ENCODE measurements at regions not wholly inside any gene's neighbourhood (a gene's known extent, or its start where the extent isn't known, plus 50 kb on each side); places are given as distances from the start of the nearest gene placed in this dataset.

DNA sequence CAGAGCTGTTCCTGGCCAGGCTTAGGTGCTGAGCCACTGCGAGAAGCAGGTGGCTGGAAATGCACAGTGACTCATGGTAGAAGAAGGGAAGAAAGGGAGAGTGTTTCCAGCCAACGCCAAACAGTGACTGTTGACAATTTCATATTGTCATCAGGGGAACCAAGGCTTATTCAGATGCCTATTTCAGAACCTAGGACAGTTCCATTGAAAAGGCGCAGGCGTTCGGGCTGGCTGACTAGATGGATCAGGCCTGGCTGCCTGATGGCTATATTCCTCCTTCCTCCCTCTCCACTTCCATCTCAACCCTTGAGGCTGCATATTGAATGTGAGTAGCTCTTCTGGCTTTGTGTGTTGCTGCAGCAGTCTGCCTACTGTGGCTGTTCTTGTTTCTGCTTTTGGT lies 73.0 kb upstream of the FRMPD4 start:
- TF ChIP-seq POLR2A (IDR thresholded peaks at IDR 0.05; ENCODE audit: low read length) (no peak), GATA1 (IDR thresholded peaks at IDR 0.05; ENCODE audit: low read depth, low read length) (no peak)

Data from erythroblast (primary cell).